Liver (tissue), 3 donors: ENCODE measurements at regions not wholly inside any gene's neighbourhood (a gene's known extent, or its start where the extent isn't known, plus 50 kb on each side); places are given as distances from the start of the nearest gene placed in this dataset.

Source experiments
- REST ChIP-seq: IDR thresholded peaks from 2 replicates; pipeline ENCODE4 v1.6.1; 2016; ENCODE audit warnings: antibody characterized with exemption, mild to moderate bottlenecking
- YY1 ChIP-seq: IDR thresholded peaks from 2 replicates; pipeline ENCODE4 v1.6.1; 2016; ENCODE audit warnings: antibody characterized with exemption, mild to moderate bottlenecking
- ZBTB33 ChIP-seq: IDR thresholded peaks from 2 replicates; pipeline ENCODE4 v1.6.1; 2016; ENCODE audit warnings: antibody characterized with exemption
- TF ChIP-seq, protein P1 (sequence below): fragments of 150-350 bp; IDR thresholded peaks from 2 replicates; pipeline ENCODE4 v1.5.1; 2017; ENCODE audit warnings: improper control_type of control experiment, low read depth, low read length; ENCODE audit not compliant: missing input control
- TF ChIP-seq, protein P2 (sequence below): IDR thresholded peaks from 2 replicates; pipeline ENCODE4 v1.6.1; 2016; ENCODE audit warnings: antibody characterized with exemption
- donor health status: healthy.
- donor health status: healthy.

- TF ChIP-seq, protein P1, sequence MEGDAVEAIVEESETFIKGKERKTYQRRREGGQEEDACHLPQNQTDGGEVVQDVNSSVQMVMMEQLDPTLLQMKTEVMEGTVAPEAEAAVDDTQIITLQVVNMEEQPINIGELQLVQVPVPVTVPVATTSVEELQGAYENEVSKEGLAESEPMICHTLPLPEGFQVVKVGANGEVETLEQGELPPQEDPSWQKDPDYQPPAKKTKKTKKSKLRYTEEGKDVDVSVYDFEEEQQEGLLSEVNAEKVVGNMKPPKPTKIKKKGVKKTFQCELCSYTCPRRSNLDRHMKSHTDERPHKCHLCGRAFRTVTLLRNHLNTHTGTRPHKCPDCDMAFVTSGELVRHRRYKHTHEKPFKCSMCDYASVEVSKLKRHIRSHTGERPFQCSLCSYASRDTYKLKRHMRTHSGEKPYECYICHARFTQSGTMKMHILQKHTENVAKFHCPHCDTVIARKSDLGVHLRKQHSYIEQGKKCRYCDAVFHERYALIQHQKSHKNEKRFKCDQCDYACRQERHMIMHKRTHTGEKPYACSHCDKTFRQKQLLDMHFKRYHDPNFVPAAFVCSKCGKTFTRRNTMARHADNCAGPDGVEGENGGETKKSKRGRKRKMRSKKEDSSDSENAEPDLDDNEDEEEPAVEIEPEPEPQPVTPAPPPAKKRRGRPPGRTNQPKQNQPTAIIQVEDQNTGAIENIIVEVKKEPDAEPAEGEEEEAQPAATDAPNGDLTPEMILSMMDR: no peak
- TF ChIP-seq, protein P2, sequence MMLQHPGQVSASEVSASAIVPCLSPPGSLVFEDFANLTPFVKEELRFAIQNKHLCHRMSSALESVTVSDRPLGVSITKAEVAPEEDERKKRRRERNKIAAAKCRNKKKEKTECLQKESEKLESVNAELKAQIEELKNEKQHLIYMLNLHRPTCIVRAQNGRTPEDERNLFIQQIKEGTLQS: no peak
- no peak for TF ChIP-seq REST
- no peak for TF ChIP-seq ZBTB33
- no peak for TF ChIP-seq YY1
Measured at GRCh38 chr2:55105456-55105855, 55.2 kb upstream of the RTN4 start.
